GM19455 (cell line): ENCODE measurements at regions not wholly inside any gene's neighbourhood (a gene's known extent, or its start where the extent isn't known, plus 50 kb on each side); places are given as distances from the start of the nearest gene placed in this dataset.

Source experiments
- ATAC-seq: cut with Tn5 transposase; IDR thresholded peaks from one replicate; pipeline ENCODE4 v1.9.1; 2021; ENCODE audit not compliant: unreplicated experiment

GRCh38 chr4:35252866-35253265 is 991.4 kb downstream of the ARAP2 start:
- ATAC-seq, result no peak

GRCh38 chr4:35253331-35253730 is 991.0 kb downstream of the ARAP2 start:
- no peak for ATAC-seq

GRCh38 chr4:35286434-35286833 is 957.9 kb downstream of the ARAP2 start:
- ATAC-seq, result no peak

GRCh38 chr4:35300996-35301774 is 943.1 kb downstream of the ARAP2 start:
- ATAC-seq, result no peak

GRCh38 chr4:35315419-35315818 is 928.9 kb downstream of the ARAP2 start:
- ATAC-seq, result no peak

- no peak for ATAC-seq
Observed at GRCh38 chr4:35325908-35326453, 918.3 kb downstream of the ARAP2 start.

- ATAC-seq, result no peak
Observed at GRCh38 chr4:35342833-35343232, 901.5 kb downstream of the ARAP2 start.

GRCh38 chr4:35347276-35347675 is 897.0 kb downstream of the ARAP2 start:
- ATAC-seq, result no peak

GRCh38 chr4:35358001-35358584 is 886.2 kb downstream of the ARAP2 start:
- no peak for ATAC-seq

- no peak for ATAC-seq
Observed at GRCh38 chr4:35364321-35364870, 879.9 kb downstream of the ARAP2 start.

GRCh38 chr4:35365186-35365585 is 879.1 kb downstream of the ARAP2 start:
- no peak for ATAC-seq

- no peak for ATAC-seq
Observed at GRCh38 chr4:35399912-35400311, 844.4 kb downstream of the ARAP2 start.

- no peak for ATAC-seq
Observed at GRCh38 chr4:35423104-35423503, 821.2 kb downstream of the ARAP2 start.

- ATAC-seq, result no peak
Observed at GRCh38 chr4:35447474-35447873, 796.8 kb downstream of the ARAP2 start.

- no peak for ATAC-seq
Observed at GRCh38 chr4:35459045-35459444, 785.3 kb downstream of the ARAP2 start.

GRCh38 chr4:35461931-35462659 is 782.2 kb downstream of the ARAP2 start:
- no peak for ATAC-seq

- ATAC-seq, result no peak
Observed at GRCh38 chr4:35463251-35463952, 780.9 kb downstream of the ARAP2 start.

GRCh38 chr4:35464964-35465528 is 779.3 kb downstream of the ARAP2 start:
- no peak for ATAC-seq

GRCh38 chr4:35491093-35491492 is 753.2 kb downstream of the ARAP2 start:
- ATAC-seq, result no peak

GRCh38 chr4:35493977-35494376 is 750.3 kb downstream of the ARAP2 start:
- ATAC-seq, result no peak

GRCh38 chr4:35494955-35495354 is 749.4 kb downstream of the ARAP2 start:
- ATAC-seq, result no peak
